Fibroblast of mammary gland (primary cell): ENCODE measurements at regions not wholly inside any gene's neighbourhood (a gene's known extent, or its start where the extent isn't known, plus 50 kb on each side); places are given as distances from the start of the nearest gene placed in this dataset.

Source experiments
- DNase-seq: peaks from one replicate; pipeline ENCODE4 v3.0.0-alpha.2; 2010; ENCODE audit warnings: low read depth
- H3K4me3 ChIP-seq: 2 replicates; pipeline ENCODE4 v1.5.1; 2011; ENCODE audit warnings: low read depth, mild to moderate bottlenecking, low read length, moderate library complexity; ENCODE audit not compliant: control insufficient read depth
- CTCF ChIP-seq: conservative IDR thresholded peaks from 2 replicates; pipeline ENCODE4 v1.5.1; 2011; ENCODE audit warnings: low read depth, low read length, inconsistent platforms; ENCODE audit not compliant: control insufficient read depth, insufficient read depth

- no peak for DNase-seq
- TF ChIP-seq CTCF: no peak
- H3K4me3 ChIP-seq: no peak overlapping the region
Observed at GRCh38 chr13:109425821-109426689, 360.3 kb downstream of the IRS2 start.

- H3K4me3 ChIP-seq: no peak overlapping the region
- no peak for DNase-seq
- TF ChIP-seq CTCF: no peak
Observed at GRCh38 chr13:109422161-109422560, 364.2 kb downstream of the IRS2 start.

- TF ChIP-seq CTCF: no peak
- H3K4me3 ChIP-seq: no peak overlapping the region
- DNase-seq: no peak
Observed at GRCh38 chr13:109419896-109420295, 366.5 kb downstream of the IRS2 start.

- no peak overlapping the region for H3K4me3 ChIP-seq
- TF ChIP-seq CTCF: no peak
- no peak for DNase-seq
Observed at GRCh38 chr13:109418111-109418510, 368.3 kb downstream of the IRS2 start.

GRCh38 chr13:109416001-109416400, 370.4 kb downstream of the IRS2 start:
- H3K4me3 ChIP-seq: no peak overlapping the region
- no peak for TF ChIP-seq CTCF
- DNase-seq: no peak

GRCh38 chr13:109415057-109415456, 371.3 kb downstream of the IRS2 start:
- no peak for DNase-seq
- H3K4me3 ChIP-seq: no peak overlapping the region
- no peak for TF ChIP-seq CTCF
